ENCODE measurements at regions not wholly inside any gene's neighbourhood (a gene's known extent, or its start where the extent isn't known, plus 50 kb on each side); places are given as distances from the start of the nearest gene placed in this dataset.

- H2BK120ac ChIP-seq (ENCODE audit: low read depth, low read length): no peak overlapping the region
- no peaks in the 10 kb centered on the region for H3K9me1 ChIP-seq (ENCODE audit: insufficient read depth, low read length)
- no peaks in the 10 kb centered on the region for H3K79me1 ChIP-seq (ENCODE audit: low read depth in 1 of 2, low read length in 2 of 2)
- ChIA-PET CTCF (no interaction called here), POLR2A (ENCODE audit: unreplicated experiment) (no interaction called here)
- H4K8ac ChIP-seq (ENCODE audit: low read depth in 2 of 2, low read length in 2 of 2): no peak overlapping the region
- no peak overlapping the region for H4K5ac ChIP-seq (ENCODE audit: low read depth, low read length)
- H2AK9ac ChIP-seq (replicated peaks; ENCODE audit: low read depth, low read length, poor library complexity): no peak overlapping the region
- no peak overlapping the region for H2BK15ac ChIP-seq (ENCODE audit: low read depth, low read length)
- H3K27me3 ChIP-seq (ENCODE audit: control insufficient read depth, insufficient read depth, low read length): peaks cover 16% of the 10 kb centered on the region
- no peaks in the 10 kb centered on the region for H3K9me3 ChIP-seq (ENCODE audit: control insufficient read depth, insufficient read depth, low read length)
- no peak overlapping the region for H3K4me3 ChIP-seq (ENCODE audit: insufficient read depth, low read depth, low read length)
- no peak overlapping the region for H3K4me2 ChIP-seq (ENCODE audit: low read depth, low read length)
- H3K4me1 ChIP-seq (ENCODE audit: control insufficient read depth, insufficient read depth, low read length): no peaks in the 10 kb centered on the region
- no peak overlapping the region for H4K91ac ChIP-seq (ENCODE audit: insufficient read depth, low read depth, low read length)
- no peak overlapping the region for H3K27ac ChIP-seq (ENCODE audit: insufficient read depth, low read length)
- 69% methylated on average over 5 of the region's 14 CpGs; no CpG with 5 or more reads in 1 of the 2 experiments for WGBS, 2 experiments (ENCODE audit: extremely low coverage in 2 of 2, insufficient read length in 1 of 2)
- dilution Hi-C loops (cut with HindIII; ENCODE audit: low sequenced_read_pairs, unreplicated experiment) (no loop called here), intact Hi-C loops (cut with micrococcal nuclease) (no loop called here), in situ Hi-C loops (cut with MboI; ENCODE audit: low sequenced_read_pairs) (no loop called here)
- no peak for ATAC-seq (ENCODE audit: low read depth)
- H4K20me1 ChIP-seq (ENCODE audit: insufficient read depth, low read length): no peaks in the 10 kb centered on the region
- no peak overlapping the region for H2BK5ac ChIP-seq (ENCODE audit: low read depth, low read length, poor library complexity, severe bottlenecking)
- no peak overlapping the region for H3K23ac ChIP-seq (ENCODE audit: low read depth, low read length)
- H2AK5ac ChIP-seq (ENCODE audit: low read depth, low read length): no peak overlapping the region
- no TSS peak for BruUV-seq (replicated peaks)
- no peak overlapping the region for H3K18ac ChIP-seq (ENCODE audit: low read depth, low read length)
- H3K36me3 ChIP-seq (ENCODE audit: control insufficient read depth, insufficient read depth, low read length): no peaks in the 10 kb centered on the region
- no peak overlapping the region for H3K9ac ChIP-seq (ENCODE audit: low read depth, low read length)
- no peak overlapping the region for H2BK20ac ChIP-seq (ENCODE audit: low read depth, low read length)
- no peak for DNase-seq
- H3K14ac ChIP-seq (replicated peaks; ENCODE audit: low read depth, low read length): no peak overlapping the region
- no peak overlapping the region for H3K4ac ChIP-seq (ENCODE audit: low read depth, low read length)
- H2AFZ ChIP-seq (replicated peaks; ENCODE audit: low read length, poor library complexity): no peak overlapping the region
- TF ChIP-seq CHD1 (IDR thresholded peaks at IDR 0.05; ENCODE audit: low read depth, low read length) (no peak), NFE2L2 (IDR thresholded peaks at IDR 0.05; ENCODE audit: low read depth, low read length) (no peak), RFX5 (IDR thresholded peaks at IDR 0.05; ENCODE audit: low read depth, low read length) (no peak), MAZ (IDR thresholded peaks at IDR 0.05; ENCODE audit: borderline replicate concordance, low read depth, low read length) (no peak), BHLHE40 (IDR thresholded peaks at IDR 0.05; ENCODE audit: low read depth, low read length) (no peak), MAFK (IDR thresholded peaks at IDR 0.05; ENCODE audit: low read depth, low read length) (no peak), SMC3 (IDR thresholded peaks at IDR 0.05; ENCODE audit: low read depth, low read length) (no peak), CTCF (conservative IDR thresholded peaks at IDR 0.05; ENCODE audit: low read depth, low read length) (no peak), USF2 (IDR thresholded peaks at IDR 0.05; ENCODE audit: low read depth, low read length) (no peak), RAD21 (IDR thresholded peaks at IDR 0.05; ENCODE audit: low read length) (no peak), POLR2A (IDR thresholded peaks at IDR 0.05; ENCODE audit: low read depth, low read length) (no peak), CEBPB (IDR thresholded peaks at IDR 0.05; ENCODE audit: low read depth, low read length) (no peak), ELK1 (IDR thresholded peaks at IDR 0.05; ENCODE audit: borderline replicate concordance, low read depth, low read length) (no peak), MXI1 (IDR thresholded peaks at IDR 0.05; ENCODE audit: borderline replicate concordance, low read depth, low read length) (no peak), RCOR1 (IDR thresholded peaks at IDR 0.05; ENCODE audit: insufficient replicate concordance, low read length) (no peak)
- H3K56ac ChIP-seq (ENCODE audit: extremely low read depth, insufficient read depth, low read length): no peak overlapping the region
These were observed 67.6 kb downstream of the PJA1 start for GRCh38 chrX:69097451-69098236.

All from IMR-90 (cell line).